ENCODE measurements at regions not wholly inside any gene's neighbourhood (a gene's known extent, or its start where the extent isn't known, plus 50 kb on each side); places are given as distances from the start of the nearest gene placed in this dataset.

DNA sequence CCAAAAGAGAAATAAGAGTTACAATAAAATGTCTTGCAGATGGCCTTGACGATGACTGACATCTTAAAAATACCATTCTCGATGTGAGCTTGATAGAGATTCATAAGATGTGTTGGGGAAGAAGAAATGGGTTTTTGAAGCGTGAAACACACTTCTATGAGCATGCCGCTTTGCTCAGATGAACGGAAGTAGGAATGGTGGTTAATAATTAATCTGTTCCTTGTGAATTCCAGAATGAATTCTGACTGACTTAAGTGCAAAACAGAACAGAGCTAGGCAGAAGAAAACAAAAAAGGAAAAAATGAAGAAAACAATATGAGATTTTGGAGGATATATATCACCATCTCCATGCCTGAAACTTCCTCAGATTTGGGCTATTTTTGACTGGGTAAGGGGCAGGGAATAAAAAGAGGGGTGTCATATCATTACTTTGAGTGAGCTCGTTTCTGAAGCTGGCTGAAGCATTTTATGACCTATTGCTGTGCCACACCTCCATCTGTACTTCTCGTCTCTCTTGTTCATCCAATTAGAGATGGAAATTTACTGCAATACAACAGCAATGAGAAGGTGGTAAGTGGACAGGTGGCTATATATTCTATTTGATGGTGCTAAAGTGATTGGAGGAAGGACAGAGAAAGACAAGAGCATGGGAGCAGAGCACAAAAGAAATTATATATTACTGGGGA is 1152.0 kb upstream of the CDH8 start:
- DNase-seq: no peak
- ChIA-PET CTCF (no interaction called here), POLR2A (no interaction called here)
- no peak overlapping the region for H3K27ac Mint-ChIP-seq
- H3K4me1 Mint-ChIP-seq: no peaks in the 10 kb centered on the region
- no peaks in the 10 kb centered on the region for H3K36me3 Mint-ChIP-seq (ENCODE audit: low read depth)
- peaks cover 14% of the 10 kb centered on the region for H3K9me3 Mint-ChIP-seq
- H3K4me3 Mint-ChIP-seq: no peak overlapping the region
- no peaks in the 10 kb centered on the region for H3K27me3 Mint-ChIP-seq

DNA sequence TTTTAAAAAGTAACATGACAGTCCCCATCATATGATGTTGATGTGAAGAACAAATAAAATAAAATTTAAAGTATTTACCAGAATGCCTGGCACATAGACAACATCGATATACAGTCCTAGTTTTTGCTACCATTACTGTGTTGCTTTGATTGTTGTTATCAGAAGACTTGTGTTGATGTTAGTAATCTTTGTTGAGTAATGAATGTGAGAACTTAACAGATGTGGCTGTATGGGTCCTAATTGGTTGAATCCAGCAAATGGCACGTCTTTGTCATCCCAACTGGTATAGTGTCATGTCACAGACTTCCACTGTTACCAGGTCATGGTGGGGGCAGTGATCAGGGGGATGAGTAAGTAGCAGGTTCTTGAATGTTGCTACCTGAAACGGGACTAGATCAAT is 1151.4 kb upstream of the CDH8 start:
- Mint-ChIP-seq H3K4me1 (no peaks in the 10 kb centered on the region), H3K36me3 (ENCODE audit: low read depth) (no peaks in the 10 kb centered on the region), H3K9me3 (peaks cover 12% of the 10 kb centered on the region), H3K4me3 (no peak overlapping the region), H3K27ac (no peak overlapping the region), H3K27me3 (no peaks in the 10 kb centered on the region)
- DNase-seq: no peak
- POLR2A ChIA-PET: no interaction called here
- CTCF ChIA-PET: no interaction called here

DNA sequence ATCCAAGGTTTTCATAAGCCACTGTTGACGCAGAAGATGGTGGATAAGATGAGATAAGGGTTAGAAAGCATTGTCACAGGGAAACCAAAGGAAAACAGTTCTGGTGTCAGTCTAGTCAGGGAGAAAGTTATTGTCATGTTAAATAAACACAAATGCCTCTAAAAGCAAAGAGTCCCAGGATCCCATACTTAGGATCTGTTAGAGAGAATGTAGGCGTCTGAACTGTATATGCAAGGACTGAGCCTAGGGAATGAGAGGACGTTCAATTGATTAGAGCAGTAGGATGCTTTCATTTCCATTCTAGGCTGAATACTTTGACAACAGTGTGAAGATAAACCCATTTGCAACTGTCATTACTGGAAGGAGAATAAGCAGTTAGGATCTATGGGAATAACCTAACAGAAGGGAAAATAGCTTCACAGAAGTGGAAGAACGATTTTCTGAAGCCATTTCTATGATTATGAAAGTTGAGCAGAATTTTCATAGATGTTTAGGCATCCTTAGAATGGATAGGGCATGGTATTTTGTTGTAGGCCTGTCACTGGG is 1149.1 kb upstream of the CDH8 start:
- CTCF ChIA-PET: no interaction called here
- no peaks in the 10 kb centered on the region for H3K4me1 Mint-ChIP-seq
- H3K36me3 Mint-ChIP-seq (ENCODE audit: low read depth): no peaks in the 10 kb centered on the region
- H3K27ac Mint-ChIP-seq: no peak overlapping the region
- peaks cover 14% of the 10 kb centered on the region for H3K9me3 Mint-ChIP-seq
- H3K4me3 Mint-ChIP-seq: no peak overlapping the region
- DNase-seq: no peak
- POLR2A ChIA-PET: no interaction called here
- H3K27me3 Mint-ChIP-seq: no peaks in the 10 kb centered on the region

DNA sequence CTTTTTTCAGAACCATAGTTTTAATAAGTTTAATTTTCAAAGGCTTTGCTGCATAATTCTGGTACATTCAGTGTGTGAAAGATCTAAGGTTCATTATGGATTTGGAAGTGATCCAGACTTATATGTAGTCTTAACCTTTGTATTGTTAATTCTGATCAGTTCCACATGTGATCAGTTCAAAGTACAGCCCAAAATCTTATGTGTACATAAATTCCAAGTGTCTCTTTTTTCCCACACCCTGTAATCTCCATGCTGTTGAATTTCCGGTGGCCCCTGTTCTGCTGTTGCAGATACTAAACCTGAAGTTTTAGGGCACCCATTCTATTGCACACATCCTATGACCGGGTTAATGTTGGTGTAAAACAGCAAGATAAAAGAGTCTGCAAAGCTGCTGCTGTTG is 1147.5 kb upstream of the CDH8 start:
- H3K36me3 Mint-ChIP-seq (ENCODE audit: low read depth): no peaks in the 10 kb centered on the region
- ChIA-PET POLR2A (no interaction called here), CTCF (no interaction called here)
- H3K4me1 Mint-ChIP-seq: no peaks in the 10 kb centered on the region
- H3K27ac Mint-ChIP-seq: no peak overlapping the region
- no peak overlapping the region for H3K4me3 Mint-ChIP-seq
- no peak for DNase-seq
- H3K9me3 Mint-ChIP-seq: peaks cover 16% of the 10 kb centered on the region
- H3K27me3 Mint-ChIP-seq: no peaks in the 10 kb centered on the region

DNA sequence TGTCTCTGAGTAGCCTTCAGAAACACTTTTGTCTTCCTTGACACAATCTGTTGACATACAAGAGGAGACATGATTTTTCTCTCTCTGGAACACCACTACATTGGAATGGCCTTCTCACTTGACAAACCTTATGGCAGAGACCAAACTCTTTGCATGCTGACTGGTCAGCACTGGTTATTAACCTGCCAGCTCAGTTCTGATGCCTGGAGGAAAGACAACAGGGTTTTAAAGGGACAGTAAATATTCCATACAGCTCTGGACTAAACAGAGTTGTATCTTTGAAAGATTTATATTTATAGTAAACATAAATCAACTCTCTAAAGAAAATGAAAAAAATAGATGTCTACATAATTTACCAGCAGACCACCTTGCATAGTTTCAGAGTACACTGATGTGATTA is 1139.1 kb upstream of the CDH8 start:
- Mint-ChIP-seq H3K27me3 (no peaks in the 10 kb centered on the region), H3K27ac (no peak overlapping the region), H3K4me1 (no peaks in the 10 kb centered on the region), H3K36me3 (ENCODE audit: low read depth) (no peaks in the 10 kb centered on the region), H3K9me3 (peaks cover 16% of the 10 kb centered on the region), H3K4me3 (no peak overlapping the region)
- ChIA-PET CTCF (no interaction called here), POLR2A (no interaction called here)
- DNase-seq: no peak

DNA sequence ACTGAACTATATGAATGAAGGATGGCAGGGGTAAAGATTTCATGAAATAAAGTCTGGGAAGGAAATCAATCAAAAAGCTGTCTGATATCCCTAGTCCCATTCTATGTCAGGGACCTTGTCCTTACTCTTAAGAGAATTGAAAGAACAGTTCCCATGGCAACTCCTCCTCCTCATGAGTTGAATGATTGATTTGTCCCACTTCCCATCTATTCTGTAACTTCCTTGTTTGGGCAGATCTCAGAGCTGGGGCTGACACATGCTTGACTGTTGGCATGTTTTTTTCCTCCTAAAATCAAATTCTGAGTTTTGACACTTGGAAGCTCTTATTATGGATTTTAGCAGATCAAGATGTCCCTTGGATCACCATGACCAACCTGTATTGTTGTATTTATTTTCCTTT is 1138.6 kb upstream of the CDH8 start:
- H3K4me3 Mint-ChIP-seq: no peak overlapping the region
- CTCF ChIA-PET: no interaction called here
- peaks cover 18% of the 10 kb centered on the region for H3K9me3 Mint-ChIP-seq
- H3K27me3 Mint-ChIP-seq: no peaks in the 10 kb centered on the region
- H3K4me1 Mint-ChIP-seq: no peaks in the 10 kb centered on the region
- no peak overlapping the region for H3K27ac Mint-ChIP-seq
- no peaks in the 10 kb centered on the region for H3K36me3 Mint-ChIP-seq (ENCODE audit: low read depth)
- no peak for DNase-seq
- POLR2A ChIA-PET: no interaction called here

DNA sequence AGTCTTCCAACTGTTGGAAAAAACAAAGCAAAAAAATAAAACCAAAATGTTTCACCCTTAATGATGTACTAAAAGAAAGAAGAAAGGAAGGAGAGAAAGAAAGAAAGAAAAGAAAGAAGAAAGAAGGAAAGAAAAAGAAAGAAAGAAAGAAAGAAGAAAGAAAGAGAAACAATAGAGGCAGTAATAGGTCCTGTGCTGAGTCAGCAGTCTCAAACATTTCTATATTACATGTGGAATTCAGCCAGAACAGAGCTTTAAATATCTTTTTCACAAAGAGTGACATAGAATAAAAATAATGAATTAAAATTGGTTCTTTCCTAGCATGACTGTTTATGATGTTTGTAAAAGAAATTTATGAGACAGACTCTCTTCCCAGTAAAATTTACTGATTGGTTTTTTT is 1135.3 kb upstream of the CDH8 start:
- H3K36me3 Mint-ChIP-seq (ENCODE audit: low read depth): no peaks in the 10 kb centered on the region

DNA sequence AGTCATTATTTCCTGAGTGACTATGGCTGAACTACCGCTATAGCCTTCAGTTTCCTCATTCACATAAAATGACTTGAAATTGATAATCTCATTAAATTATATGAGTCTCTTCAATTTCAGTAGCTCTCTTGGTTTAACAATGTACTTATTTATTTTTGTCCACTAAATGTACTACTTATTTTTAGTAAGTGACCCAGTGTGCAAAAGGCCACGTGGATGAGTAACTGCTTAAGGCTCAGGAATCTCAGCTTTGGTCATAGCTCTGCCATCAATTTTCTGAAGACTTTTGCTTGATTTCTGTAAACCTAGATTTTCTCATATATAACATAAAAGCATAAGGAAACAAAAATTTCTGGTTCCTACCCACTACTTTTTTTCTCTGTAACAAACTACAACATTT is 1132.9 kb upstream of the CDH8 start:
- no peaks in the 10 kb centered on the region for H3K4me1 Mint-ChIP-seq
- H3K36me3 Mint-ChIP-seq (ENCODE audit: low read depth): no peaks in the 10 kb centered on the region
- no peak overlapping the region for H3K27ac Mint-ChIP-seq
- H3K9me3 Mint-ChIP-seq: peaks cover 13% of the 10 kb centered on the region
- H3K27me3 Mint-ChIP-seq: no peaks in the 10 kb centered on the region
- ChIA-PET CTCF (no interaction called here), POLR2A (no interaction called here)
- no peak overlapping the region for H3K4me3 Mint-ChIP-seq
- DNase-seq: no peak

More for the DNA sequence above, 1135.3 kb upstream of the CDH8 start:
- no peaks in the 10 kb centered on the region for H3K27me3 Mint-ChIP-seq
- H3K4me3 Mint-ChIP-seq: no peak overlapping the region
- ChIA-PET POLR2A (no interaction called here), CTCF (no interaction called here)
- DNase-seq: no peak
- no peaks in the 10 kb centered on the region for H3K4me1 Mint-ChIP-seq
- H3K9me3 Mint-ChIP-seq: peaks cover 18% of the 10 kb centered on the region
- H3K27ac Mint-ChIP-seq: no peak overlapping the region

DNA sequence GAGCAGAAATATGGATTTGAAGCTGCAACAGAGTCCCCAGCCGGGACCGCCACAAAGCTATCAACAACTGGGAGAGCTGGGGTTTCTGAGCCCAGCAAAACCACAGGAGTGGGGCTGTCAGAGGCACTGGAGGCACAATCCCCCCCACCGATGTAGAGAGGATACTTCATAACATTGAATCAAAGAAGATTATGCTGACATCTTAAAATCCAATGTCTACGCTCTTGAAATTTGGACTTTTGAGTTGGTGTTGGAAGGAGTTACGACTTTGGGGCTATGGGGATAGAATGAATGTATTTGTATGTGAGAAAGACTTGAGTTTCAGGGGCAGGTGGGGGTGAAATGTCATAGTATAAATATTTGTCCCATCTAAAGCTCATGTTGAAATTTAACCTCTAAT is 1121.6 kb upstream of the CDH8 start:
- Mint-ChIP-seq H3K27ac (no peak overlapping the region), H3K36me3 (ENCODE audit: low read depth) (no peaks in the 10 kb centered on the region), H3K4me3 (no peak overlapping the region), H3K9me3 (peaks cover 10% of the 10 kb centered on the region), H3K4me1 (no peaks in the 10 kb centered on the region), H3K27me3 (no peaks in the 10 kb centered on the region)
- ChIA-PET CTCF (no interaction called here), POLR2A (no interaction called here)
- DNase-seq: no peak

DNA sequence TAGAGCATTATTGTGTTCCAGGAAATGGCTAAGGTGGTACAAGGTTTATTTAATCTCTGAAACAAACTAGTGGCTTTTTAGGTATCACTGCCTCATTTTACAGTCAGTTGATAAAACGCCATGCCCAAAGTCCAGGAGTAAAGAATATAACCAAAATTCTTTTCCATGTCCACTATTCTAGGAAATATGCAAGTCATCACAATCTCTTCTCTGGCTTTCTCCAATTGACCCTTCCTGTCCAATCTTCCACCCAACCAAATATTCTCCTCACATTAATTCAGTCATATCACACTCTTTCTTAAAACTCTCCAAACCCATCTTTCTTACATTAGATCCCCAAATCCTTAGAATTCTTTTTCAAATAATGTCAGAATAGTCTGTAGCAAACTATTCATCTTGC is 1110.0 kb upstream of the CDH8 start:
- ChIA-PET POLR2A (no interaction called here), CTCF (no interaction called here)
- no peak overlapping the region for H3K4me3 Mint-ChIP-seq
- no peaks in the 10 kb centered on the region for H3K27me3 Mint-ChIP-seq
- no peak overlapping the region for H3K27ac Mint-ChIP-seq
- DNase-seq: no peak
- no peaks in the 10 kb centered on the region for H3K4me1 Mint-ChIP-seq
- no peaks in the 10 kb centered on the region for H3K36me3 Mint-ChIP-seq (ENCODE audit: low read depth)
- peaks cover 13% of the 10 kb centered on the region for H3K9me3 Mint-ChIP-seq

DNA sequence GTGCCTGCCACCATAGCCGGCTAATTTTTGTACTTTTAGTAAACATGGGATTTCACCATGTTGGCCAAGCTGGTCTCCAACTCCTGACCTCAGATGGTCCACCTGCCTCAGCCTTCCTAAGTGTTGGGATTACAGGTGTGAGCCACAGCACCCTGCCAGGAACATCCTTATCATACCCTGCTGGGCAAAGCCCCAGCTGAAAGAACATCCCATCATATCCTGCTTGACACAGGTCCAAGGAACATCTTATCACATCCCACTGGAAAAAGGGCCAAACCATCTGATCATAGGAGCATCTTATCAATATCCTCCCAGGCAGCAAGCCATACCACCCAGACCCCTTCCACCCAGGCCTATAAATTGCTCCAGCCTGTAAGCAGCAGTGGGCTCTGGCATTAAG is 1109.2 kb upstream of the CDH8 start:
- Mint-ChIP-seq H3K27me3 (no peaks in the 10 kb centered on the region), H3K27ac (no peak overlapping the region), H3K9me3 (peaks cover 17% of the 10 kb centered on the region), H3K4me3 (no peak overlapping the region), H3K36me3 (ENCODE audit: low read depth) (no peaks in the 10 kb centered on the region), H3K4me1 (no peaks in the 10 kb centered on the region)
- CTCF ChIA-PET: no interaction called here
- DNase-seq: no peak
- POLR2A ChIA-PET: no interaction called here

DNA sequence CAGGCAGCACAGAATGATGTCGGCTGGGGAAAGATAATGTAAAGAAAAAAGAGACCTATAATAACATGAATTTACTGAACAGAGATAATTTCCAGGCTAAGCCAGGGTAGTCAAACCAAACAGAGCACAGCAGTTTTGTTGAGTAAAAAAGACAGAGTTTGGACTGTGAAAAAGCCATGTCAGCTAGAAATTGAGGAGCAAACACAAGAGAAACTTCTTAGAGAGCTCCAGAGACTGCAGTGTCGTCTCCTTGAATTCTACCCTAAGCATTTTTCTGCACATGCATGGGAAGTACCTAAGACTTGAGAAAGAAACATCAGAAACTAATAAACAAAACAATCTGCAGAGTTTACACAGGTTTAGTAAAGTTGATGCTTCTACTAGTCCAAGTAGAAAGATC is 1098.8 kb upstream of the CDH8 start:
- Mint-ChIP-seq H3K36me3 (ENCODE audit: low read depth) (no peaks in the 10 kb centered on the region), H3K27ac (no peak overlapping the region), H3K4me1 (no peaks in the 10 kb centered on the region), H3K9me3 (peaks cover 9% of the 10 kb centered on the region), H3K4me3 (no peak overlapping the region), H3K27me3 (no peaks in the 10 kb centered on the region)
- no peak for DNase-seq
- ChIA-PET POLR2A (no interaction called here), CTCF (no interaction called here)

DNA sequence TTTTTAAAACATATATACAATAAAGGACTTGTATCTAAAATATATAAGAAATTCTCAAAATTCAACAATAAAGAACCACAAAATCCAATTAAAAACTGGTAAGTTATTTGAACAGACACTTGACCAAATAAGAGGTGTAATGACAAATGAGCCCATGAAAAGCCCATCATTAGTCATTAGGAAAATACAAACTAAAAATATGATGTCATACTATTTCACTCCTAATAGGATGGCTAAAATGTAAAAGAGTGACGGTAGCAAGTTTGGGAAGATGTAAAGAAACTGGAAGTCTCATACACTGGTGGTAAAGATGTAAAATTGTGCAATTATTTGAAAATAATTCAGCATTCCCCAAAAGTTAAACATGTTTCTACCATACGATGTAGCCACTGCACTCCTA is 1095.3 kb upstream of the CDH8 start:
- Mint-ChIP-seq H3K36me3 (ENCODE audit: low read depth) (no peaks in the 10 kb centered on the region), H3K27me3 (no peaks in the 10 kb centered on the region), H3K9me3 (peaks cover 13% of the 10 kb centered on the region), H3K4me3 (no peak overlapping the region), H3K4me1 (no peaks in the 10 kb centered on the region), H3K27ac (no peak overlapping the region)
- no peak for DNase-seq
- ChIA-PET POLR2A (no interaction called here), CTCF (no interaction called here)

DNA sequence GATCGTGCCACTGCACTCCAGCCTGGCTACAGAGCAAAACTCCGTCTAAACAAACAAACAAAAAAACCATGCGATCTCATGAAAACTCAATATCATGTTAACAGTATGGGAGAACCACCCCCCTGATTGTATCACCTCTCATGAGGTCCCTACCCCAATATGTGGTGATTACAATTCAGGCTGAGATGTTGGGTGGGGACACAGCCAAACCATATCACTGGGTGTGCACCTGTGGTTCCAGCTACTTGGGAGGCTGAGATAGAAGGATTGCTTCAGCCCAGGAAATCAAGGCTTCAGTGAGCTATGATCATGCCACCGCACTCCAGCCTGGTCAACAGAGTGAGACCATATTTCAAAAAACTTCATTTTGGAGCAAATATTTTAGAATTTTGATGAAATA is 1094.7 kb upstream of the CDH8 start:
- ChIA-PET POLR2A (no interaction called here), CTCF (no interaction called here)
- H3K4me1 Mint-ChIP-seq: no peaks in the 10 kb centered on the region
- H3K36me3 Mint-ChIP-seq (ENCODE audit: low read depth): no peaks in the 10 kb centered on the region
- no peaks in the 10 kb centered on the region for H3K27me3 Mint-ChIP-seq
- H3K9me3 Mint-ChIP-seq: peaks cover 13% of the 10 kb centered on the region
- no peak overlapping the region for H3K27ac Mint-ChIP-seq
- DNase-seq: no peak
- no peak overlapping the region for H3K4me3 Mint-ChIP-seq
